ENCODE measurements at regions not wholly inside any gene's neighbourhood (a gene's known extent, or its start where the extent isn't known, plus 50 kb on each side); places are given as distances from the start of the nearest gene placed in this dataset.

DNA sequence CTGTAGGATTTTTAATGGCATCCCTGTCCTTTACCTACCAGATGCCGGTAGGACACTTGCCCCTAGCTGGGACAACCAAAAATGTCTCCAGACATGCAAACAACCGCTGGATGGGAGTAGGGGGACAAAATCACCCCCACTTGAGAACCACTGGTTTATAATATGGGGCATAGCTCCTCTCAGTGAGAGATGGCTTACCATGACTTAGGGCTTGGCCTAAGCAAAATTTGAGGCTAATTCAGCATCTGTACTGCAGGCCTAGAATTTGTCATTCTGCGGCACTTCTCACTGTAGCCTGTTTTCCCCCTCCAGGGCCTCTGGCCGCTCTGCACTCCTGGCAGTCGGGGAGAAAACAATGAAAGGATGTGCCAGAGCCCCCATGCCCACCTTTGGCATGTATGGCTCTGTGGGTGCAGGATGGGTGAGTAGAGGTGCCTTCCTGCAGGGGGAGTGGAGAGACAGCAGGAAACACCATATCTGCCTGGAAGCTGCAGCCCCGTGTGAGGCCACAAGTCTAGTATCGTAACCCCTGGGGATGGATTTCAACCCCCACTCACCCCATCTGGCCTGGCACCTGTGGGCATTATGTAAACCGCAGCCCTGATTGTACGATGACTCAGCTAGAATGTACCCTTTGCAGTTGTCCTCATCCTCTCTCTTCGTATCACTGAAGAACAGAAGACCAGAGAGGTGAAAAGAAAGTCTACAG is 268.1 kb downstream of the SOX9 start:
- TF ChIP-seq, protein P1, sequence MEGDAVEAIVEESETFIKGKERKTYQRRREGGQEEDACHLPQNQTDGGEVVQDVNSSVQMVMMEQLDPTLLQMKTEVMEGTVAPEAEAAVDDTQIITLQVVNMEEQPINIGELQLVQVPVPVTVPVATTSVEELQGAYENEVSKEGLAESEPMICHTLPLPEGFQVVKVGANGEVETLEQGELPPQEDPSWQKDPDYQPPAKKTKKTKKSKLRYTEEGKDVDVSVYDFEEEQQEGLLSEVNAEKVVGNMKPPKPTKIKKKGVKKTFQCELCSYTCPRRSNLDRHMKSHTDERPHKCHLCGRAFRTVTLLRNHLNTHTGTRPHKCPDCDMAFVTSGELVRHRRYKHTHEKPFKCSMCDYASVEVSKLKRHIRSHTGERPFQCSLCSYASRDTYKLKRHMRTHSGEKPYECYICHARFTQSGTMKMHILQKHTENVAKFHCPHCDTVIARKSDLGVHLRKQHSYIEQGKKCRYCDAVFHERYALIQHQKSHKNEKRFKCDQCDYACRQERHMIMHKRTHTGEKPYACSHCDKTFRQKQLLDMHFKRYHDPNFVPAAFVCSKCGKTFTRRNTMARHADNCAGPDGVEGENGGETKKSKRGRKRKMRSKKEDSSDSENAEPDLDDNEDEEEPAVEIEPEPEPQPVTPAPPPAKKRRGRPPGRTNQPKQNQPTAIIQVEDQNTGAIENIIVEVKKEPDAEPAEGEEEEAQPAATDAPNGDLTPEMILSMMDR (IDR thresholded peaks at IDR 0.05): no peak
- no peak for TF ChIP-seq POLR2A (IDR thresholded peaks at IDR 0.05)
